ENCODE measurements at regions not wholly inside any gene's neighbourhood (a gene's known extent, or its start where the extent isn't known, plus 50 kb on each side); places are given as distances from the start of the nearest gene placed in this dataset.

- Histone ChIP-seq H3K9me1 (replicated peaks; ENCODE audit: control insufficient read depth, extremely low read depth, insufficient read depth, low read length) (no peaks in the 10 kb centered on the region), H2AFZ (ENCODE audit: low read depth, low read length) (no peak overlapping the region), H3K4me3 (replicated peaks in 1 of 3; ENCODE audit: insufficient read depth in 1 of 3, low read depth in 1 of 3, low read length in 3 of 3) (no peak overlapping the region), H3K4me2 (ENCODE audit: insufficient read depth, low read length) (no peak overlapping the region), H3K27ac (ENCODE audit: insufficient read depth, low read depth, low read length) (no peak overlapping the region), H3K4me1 (ENCODE audit: control insufficient read depth, extremely low read depth, insufficient read depth, low read length) (no peaks in the 10 kb centered on the region), H4K20me1 (replicated peaks; ENCODE audit: control insufficient read depth, extremely low read depth, insufficient read depth, low read length) (no peaks in the 10 kb centered on the region), H3K36me3 (ENCODE audit: control insufficient read depth in 2 of 2, extremely low read depth in 1 of 2, insufficient read depth in 2 of 2, low read length in 2 of 2) (no peaks in the 10 kb centered on the region), H3K79me2 (ENCODE audit: control insufficient read depth, insufficient read depth, low read length) (no peaks in the 10 kb centered on the region), H3K9ac (replicated peaks; ENCODE audit: extremely low read depth, insufficient read depth, low read length) (no peak overlapping the region), H3K9me3 (replicated peaks; ENCODE audit: control insufficient read depth, insufficient read depth, low read length) (peaks cover 2% of the 10 kb centered on the region), H3K27me3 (ENCODE audit: control insufficient read depth in 2 of 2, insufficient read depth in 2 of 2, low read length in 2 of 2) (no peaks in the 10 kb centered on the region)
- CTCF ChIA-PET: no interaction called here
- BruUV-seq (replicated peaks): no TSS peak
- no peak for TF ChIP-seq JUN (IDR thresholded peaks at IDR 0.05; ENCODE audit: borderline replicate concordance, insufficient read depth, insufficient read length, low read depth)
- no peak for TF ChIP-seq GATA2 (IDR thresholded peaks at IDR 0.05; ENCODE audit: insufficient read depth, insufficient read length, low read depth, low read length)
- no peak for TF ChIP-seq MAX (IDR thresholded peaks at IDR 0.05; ENCODE audit: insufficient read depth, insufficient read length)
- no peak for TF ChIP-seq FOS (IDR thresholded peaks at IDR 0.05; ENCODE audit: borderline replicate concordance, insufficient read depth, low read length)
- TF ChIP-seq POLR2A (IDR thresholded peaks at IDR 0.05; ENCODE audit: low read depth, low read length): no peak
- no peak for TF ChIP-seq EZH2 (IDR thresholded peaks at IDR 0.05; ENCODE audit: borderline replicate concordance, low read depth, low read length, severe bottlenecking)
- DNase-seq (ENCODE audit: low read depth, low spot score): no peak
- FAIRE-seq: no peak
- POLR2A ChIA-PET: no interaction called here
- intact Hi-C loops (cut with micrococcal nuclease): no loop called here
- dilution Hi-C loops (cut with MboI; ENCODE audit: extremely low pct_ligation_motif_present, low sequenced_read_pairs): no loop called here
These were observed 473.0 kb upstream of the SPTLC3 start for GRCh38 chr20:12535770-12536169.

GRCh38 chr20:12554426-12554825 is 454.3 kb upstream of the SPTLC3 start:
- POLR2A ChIA-PET: no interaction called here
- FAIRE-seq: no peak

More at GRCh38 chr20:12554426-12554825, 454.3 kb upstream of the SPTLC3 start:
- no peak for DNase-seq (ENCODE audit: low read depth, low spot score)
- no peaks in the 10 kb centered on the region for H3K79me2 ChIP-seq (ENCODE audit: control insufficient read depth, insufficient read depth, low read length)
- no peak overlapping the region for H2AFZ ChIP-seq (ENCODE audit: low read depth, low read length)
- H3K4me2 ChIP-seq (ENCODE audit: insufficient read depth, low read length): no peak overlapping the region
- no peaks in the 10 kb centered on the region for H4K20me1 ChIP-seq (replicated peaks; ENCODE audit: control insufficient read depth, extremely low read depth, insufficient read depth, low read length)
- H3K36me3 ChIP-seq (ENCODE audit: control insufficient read depth in 2 of 2, extremely low read depth in 1 of 2, insufficient read depth in 2 of 2, low read length in 2 of 2): no peaks in the 10 kb centered on the region
- no peak for TF ChIP-seq POLR2AphosphoS5 (IDR thresholded peaks at IDR 0.05; ENCODE audit: insufficient read depth, low read depth, low read length)
- TF ChIP-seq POLR2A (IDR thresholded peaks at IDR 0.05; ENCODE audit: low read depth, low read length): no peak
- TF ChIP-seq GATA2 (IDR thresholded peaks at IDR 0.05; ENCODE audit: insufficient read depth, insufficient read length, low read depth, low read length): no peak
- TF ChIP-seq EZH2 (IDR thresholded peaks at IDR 0.05; ENCODE audit: borderline replicate concordance, low read depth, low read length, severe bottlenecking): no peak
- no peak for TF ChIP-seq JUN (IDR thresholded peaks at IDR 0.05; ENCODE audit: borderline replicate concordance, insufficient read depth, insufficient read length, low read depth)
- no peaks in the 10 kb centered on the region for H3K27me3 ChIP-seq (ENCODE audit: control insufficient read depth in 2 of 2, insufficient read depth in 2 of 2, low read length in 2 of 2)
- H3K4me3 ChIP-seq (replicated peaks in 1 of 3; ENCODE audit: insufficient read depth in 1 of 3, low read depth in 1 of 3, low read length in 3 of 3): no peak overlapping the region
- CTCF ChIA-PET: no interaction called here
- no peaks in the 10 kb centered on the region for H3K9me3 ChIP-seq (replicated peaks; ENCODE audit: control insufficient read depth, insufficient read depth, low read length)
- dilution Hi-C loops (cut with MboI; ENCODE audit: extremely low pct_ligation_motif_present, low sequenced_read_pairs) (no loop called here), intact Hi-C loops (cut with micrococcal nuclease) (no loop called here)
- no peak overlapping the region for H3K27ac ChIP-seq (ENCODE audit: insufficient read depth, low read depth, low read length)
- H3K4me1 ChIP-seq (ENCODE audit: control insufficient read depth, extremely low read depth, insufficient read depth, low read length): no peaks in the 10 kb centered on the region
- no peaks in the 10 kb centered on the region for H3K9me1 ChIP-seq (replicated peaks; ENCODE audit: control insufficient read depth, extremely low read depth, insufficient read depth, low read length)
- BruUV-seq (replicated peaks): no TSS peak
- H3K9ac ChIP-seq (replicated peaks; ENCODE audit: extremely low read depth, insufficient read depth, low read length): no peak overlapping the region
